ENCODE measurements at regions not wholly inside any gene's neighbourhood (a gene's known extent, or its start where the extent isn't known, plus 50 kb on each side); places are given as distances from the start of the nearest gene placed in this dataset.
"Not testable (repeated sequence)": the region's sequence is repeated elsewhere in the genome, so short reads cannot be mapped to it uniquely, and the experiment has no call there.

- no peak for DNase-seq
Measured at GRCh38 chr3:28033059-28033784, 208.2 kb upstream of the CMC1 start.

DNA sequence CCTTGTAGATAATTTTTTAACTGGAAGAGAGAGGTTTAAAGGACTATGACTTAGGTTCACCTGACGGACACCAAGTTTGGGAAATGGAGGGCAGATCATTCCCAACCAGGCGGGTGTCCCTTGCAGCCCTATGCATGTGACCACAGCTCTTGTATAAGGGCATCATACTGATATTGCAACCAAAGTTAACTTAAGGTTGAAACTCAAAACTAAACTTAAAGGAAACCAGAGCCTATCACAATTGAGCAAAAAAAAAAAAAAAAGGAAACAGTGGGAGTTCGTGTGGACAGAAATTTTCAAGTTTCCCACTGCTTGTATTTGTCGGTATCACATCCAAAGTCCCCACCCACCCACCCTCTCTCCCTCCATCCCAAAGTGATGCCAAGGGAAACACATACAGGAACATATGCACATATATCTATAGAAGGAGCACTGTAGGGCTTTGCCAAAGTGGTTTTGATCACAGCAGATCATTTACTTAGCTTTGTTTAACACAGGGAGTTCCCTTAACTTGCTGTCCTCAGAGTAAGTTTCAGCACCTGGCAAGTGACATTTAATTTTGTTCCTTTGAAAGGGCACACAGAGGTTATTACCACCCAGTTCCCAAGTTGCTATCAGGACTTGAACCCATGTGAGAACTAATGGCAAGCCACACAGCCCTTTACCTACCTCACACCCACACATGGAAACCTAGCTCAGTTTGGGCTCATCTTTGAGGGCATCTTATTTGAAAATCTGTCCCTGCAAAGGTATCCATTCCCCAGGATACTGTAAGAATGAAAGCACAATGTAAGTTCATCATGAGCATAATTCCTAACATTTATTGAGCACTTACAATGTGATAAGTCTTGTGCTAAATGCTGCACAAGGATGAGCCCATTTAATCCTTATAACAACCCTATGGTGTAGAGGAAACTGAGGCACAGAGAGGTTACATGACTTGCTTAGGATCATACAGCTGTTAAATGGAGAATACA lies 204.5 kb upstream of the CMC1 start:
- DNase-seq = no peak

DNA sequence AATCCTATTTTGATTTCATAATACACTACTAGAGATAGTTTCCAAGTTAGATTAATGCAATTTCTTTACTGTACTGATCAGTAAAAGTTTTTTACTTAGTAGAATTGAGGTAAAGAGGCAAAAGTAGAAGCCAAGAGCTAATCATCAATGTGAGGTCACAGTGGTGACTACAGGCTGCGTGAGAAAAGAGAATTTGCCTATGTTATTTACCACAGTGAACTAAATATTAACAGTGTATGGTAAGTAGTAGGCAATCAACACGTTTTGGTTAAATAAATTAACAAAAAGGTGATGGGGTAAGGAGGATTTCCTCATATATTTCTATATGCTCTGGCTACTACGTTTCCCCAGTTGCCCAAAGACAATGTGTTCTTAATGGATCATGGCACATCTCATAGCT lies 202.2 kb upstream of the CMC1 start:
- no peak for DNase-seq

DNA sequence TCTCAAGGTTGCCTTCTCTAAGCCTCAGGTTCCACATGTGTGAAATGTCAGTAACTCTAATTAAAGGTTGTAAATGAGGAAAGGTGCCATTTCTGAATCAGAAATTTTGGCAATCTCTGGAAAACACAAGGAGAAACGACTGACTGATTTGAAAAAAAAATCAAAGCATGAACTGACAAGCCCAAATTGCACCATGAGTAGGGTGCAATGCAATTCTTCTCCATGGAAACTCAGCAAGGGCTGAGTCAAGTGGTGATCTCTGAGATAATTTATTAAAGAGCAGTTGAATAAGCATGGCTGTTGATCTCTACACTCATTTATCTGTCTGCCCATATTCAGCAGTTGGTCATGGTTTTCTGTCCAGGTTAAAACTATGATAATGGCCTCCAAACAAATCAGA lies 201.6 kb upstream of the CMC1 start:
- no peak for DNase-seq

DNA sequence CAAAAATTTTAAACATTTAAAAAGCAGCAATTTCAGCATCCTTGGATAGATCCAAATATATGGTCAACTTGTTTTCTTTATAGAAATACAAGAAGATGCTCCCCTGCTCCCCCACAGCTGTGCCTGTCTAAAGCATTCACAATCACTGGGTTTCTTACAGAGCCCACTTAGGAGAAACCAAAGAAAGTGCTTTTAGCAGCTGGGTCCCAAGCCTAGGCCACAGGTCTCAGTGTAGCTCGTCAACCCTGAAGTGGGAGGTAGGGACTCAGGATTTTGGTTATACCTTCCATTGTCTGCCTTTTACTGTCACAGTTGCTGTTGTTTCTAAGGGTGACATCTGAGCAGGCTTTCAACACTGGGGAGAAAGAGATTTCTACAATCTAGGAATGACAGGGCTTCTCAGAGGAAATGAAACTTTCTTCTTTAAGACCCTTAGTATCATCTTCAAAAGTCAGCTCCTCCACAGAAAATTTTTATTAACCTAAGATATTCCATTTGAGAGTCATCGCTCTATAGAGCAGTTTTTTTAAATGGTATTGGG lies 199.3 kb upstream of the CMC1 start:
- no peak for DNase-seq

- DNase-seq = no peak
Measured at GRCh38 chr3:28042707-28043106, 198.7 kb upstream of the CMC1 start.

DNA sequence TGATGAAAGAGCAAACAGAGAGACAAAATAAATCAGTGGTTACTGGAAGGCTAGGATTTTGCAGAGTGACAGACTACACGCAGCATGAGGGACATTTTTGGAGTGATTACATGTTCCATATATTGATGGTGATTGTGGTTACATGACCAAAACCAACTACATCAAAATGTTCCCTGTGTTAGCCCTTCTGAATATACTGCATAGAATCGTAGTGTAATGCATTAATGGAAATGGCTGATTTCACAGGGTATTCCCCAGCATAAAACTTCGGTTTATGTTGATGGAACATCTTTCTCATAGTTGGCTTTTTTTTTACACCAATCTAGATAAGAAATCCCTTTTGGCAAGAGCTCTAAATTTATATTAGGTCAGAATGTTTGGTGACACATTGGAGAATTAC lies 191.3 kb upstream of the CMC1 start:
- DNase-seq = no peak

DNA sequence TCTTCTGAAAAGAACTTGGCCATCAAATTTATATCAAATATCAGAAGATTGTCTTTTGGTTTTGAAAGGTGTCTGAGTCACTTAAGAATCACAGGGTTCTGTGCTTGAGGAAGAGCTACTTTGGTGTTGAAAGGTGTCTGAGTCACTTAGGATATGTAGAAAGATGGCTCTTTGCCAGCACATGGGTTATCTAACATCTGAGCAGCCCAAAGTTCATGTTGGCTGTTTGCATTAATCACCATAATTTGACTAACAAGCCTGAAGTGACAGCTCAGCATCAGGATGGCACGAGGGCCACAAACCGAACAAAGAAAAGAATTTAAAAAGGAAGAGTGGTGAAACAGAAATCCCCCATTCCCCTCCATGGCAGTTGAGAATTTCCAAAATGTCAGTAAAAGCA lies 190.5 kb upstream of the CMC1 start:
- DNase-seq = no peak

GRCh38 chr3:28053759-28054158 lies 187.7 kb upstream of the CMC1 start:
- DNase-seq = no peak

DNA sequence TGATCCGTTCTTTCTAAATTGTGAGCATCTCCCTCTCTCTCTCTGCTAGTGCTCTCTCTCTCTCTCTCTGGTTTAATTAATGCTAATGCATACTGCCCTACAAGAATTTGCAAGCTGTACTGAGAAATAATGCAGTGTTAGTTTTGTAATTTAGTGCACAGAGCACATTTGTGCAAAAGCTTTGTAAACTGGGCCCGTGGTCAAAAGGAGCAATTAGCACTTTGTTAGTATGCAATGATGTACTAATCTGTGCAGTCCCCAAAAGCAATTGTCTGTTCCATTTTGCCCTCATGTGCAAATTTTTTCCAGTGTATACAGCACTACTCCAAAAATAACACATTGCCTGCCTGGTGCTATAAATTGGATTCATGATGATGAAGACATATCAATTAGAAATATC lies 184.6 kb upstream of the CMC1 start:
- no peak for DNase-seq

DNA sequence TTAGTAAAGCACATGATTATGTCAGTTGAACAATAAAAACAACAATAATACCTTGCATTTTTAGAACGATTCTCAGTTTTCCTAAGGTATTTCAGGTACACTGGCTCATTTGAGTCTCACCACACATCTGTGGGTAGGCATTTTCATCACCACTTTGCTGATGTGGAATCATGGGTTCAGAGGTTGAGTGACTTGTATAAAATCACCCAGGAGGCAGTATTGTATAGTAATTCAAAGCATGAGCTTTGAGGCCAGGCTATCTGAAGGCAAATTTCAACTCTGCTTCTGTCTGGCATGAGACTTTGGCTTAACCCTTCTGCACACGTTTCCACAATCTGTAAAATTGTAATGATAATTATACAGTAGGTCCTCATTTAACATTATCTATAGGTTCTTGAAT lies 183.9 kb upstream of the CMC1 start:
- no peak for DNase-seq

- not testable (repeated sequence) for DNase-seq
Measured at GRCh38 chr3:28059199-28059598, 182.2 kb upstream of the CMC1 start.

DNA sequence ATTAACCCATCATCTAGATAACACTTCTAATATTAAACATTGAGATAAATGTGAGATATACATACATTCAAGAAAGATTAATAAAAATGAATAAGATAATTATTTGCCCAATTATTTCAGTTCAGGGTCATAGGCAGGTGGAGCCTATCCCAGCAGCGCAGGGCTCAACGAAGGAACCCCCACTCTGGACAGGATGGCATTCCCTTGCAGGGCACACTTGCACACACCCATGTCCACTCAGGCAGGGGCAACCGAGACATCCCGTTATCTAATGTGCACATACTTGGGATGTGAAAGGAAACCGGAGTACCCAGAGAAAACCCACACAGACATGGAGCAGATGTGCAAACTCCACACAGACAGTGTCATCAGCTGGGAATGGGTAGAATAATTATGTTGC lies 175.4 kb upstream of the CMC1 start:
- no peak for DNase-seq

DNA sequence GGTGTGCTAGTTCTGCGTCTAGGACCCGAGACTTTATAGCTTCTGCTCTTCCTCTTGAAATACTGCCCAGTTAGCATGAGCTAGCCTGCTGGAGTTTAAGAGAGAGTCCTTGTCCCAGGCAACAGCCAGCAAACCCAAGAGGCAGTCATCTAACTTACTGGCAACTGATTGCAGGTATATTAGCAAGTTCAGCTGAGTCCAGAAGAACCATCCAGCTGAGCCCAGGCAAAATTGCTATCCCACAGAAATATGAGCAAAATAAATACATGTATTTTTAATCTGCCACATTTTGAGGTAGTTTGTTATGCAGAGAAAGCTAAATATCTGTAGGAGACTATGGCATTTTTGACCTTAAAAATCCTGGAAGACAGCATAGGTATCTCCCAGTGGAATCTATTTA lies 174.4 kb upstream of the CMC1 start:
- DNase-seq = no peak

- no peak for DNase-seq
Measured at GRCh38 chr3:28068342-28068741, 173.1 kb upstream of the CMC1 start.

GRCh38 chr3:28069438-28069837 lies 172.0 kb upstream of the CMC1 start:
- no peak for DNase-seq

DNA sequence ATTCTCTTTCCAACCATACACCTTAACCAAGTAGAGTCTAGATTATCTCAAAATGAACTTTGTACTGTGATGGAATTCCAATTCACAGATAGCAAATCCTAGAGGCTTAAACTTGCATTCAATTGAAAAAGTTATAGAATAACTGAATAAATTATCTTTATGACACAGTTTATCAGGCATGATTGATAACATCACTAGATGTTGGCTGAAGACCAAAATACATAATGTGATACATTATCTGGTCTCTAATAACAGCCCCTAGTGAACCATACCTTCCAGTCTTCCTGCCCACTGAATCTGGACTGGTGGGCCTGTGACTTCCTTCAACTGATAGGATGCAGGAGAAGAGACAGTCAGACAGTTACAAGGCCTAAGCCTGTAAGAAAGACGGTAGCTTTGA lies 165.2 kb upstream of the CMC1 start:
- no peak for DNase-seq

DNA sequence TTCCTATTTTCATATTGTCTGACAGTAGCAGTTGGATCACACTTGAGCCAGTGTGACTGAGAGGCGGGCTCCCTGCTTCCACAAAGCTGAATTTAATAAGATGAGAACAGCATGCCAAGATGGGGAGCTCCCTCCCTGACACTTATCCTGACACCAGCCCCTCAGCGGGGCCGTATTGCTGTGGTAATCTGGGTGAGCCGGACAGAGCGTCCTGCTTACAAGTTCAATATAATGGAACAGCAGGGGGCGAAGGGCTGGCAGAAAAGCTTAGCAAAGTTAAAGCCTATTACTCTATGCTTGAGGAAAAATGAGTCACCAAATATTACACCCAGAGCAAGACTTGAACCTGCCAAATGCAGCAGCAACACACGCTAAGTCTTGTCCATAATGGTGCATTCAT lies 163.8 kb upstream of the CMC1 start:
- DNase-seq = peak in 9 of 51 donors; percentile 0 to 15 (median 4)

GRCh38 chr3:28078536-28078935 lies 162.9 kb upstream of the CMC1 start:
- DNase-seq = no peak

DNA sequence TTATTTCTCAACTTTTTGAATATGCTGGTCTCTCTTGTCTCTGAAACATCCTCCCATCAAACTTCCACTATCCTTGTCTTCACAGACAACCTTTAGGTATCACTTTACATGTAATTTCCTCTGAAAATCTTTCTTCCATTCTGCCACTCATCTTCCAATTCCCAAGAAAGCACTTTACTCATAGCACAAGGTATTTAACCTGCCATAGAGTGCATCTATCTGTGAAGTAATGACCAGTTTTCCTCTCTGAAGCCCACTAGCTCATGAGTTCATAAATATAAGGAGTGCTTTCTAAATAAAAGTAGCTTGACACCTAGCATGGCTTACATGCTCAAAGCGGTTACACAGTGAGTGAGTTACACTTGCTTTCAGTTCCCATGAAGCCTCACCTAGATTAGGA lies 160.7 kb upstream of the CMC1 start:
- no peak for DNase-seq

DNA sequence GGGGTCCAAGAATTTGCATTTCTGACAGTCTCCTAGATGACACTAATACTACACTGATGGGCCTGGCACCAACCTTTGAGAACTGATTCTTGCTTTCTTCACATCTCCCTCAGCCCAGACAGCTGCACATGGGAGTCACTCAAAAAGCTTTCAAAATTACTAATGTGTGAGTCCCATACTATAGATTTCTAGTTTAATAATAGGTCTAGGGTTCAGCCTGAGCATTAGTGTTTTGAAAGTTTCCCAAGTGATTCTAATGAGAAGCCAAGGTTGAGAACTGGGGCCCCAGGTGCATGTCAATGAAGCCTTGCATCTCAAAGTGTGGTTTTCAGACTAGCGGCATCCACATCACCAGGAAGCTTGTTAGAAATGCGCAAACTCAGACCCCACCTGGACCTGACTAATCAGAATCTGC lies 159.9 kb upstream of the CMC1 start:
- DNase-seq = no peak

GRCh38 chr3:28087591-28087990 lies 153.8 kb upstream of the CMC1 start:
- no peak for DNase-seq

Measured in hypothalamus (tissue), 51 donors.